RWPE1 (cell line): ENCODE measurements at regions not wholly inside any gene's neighbourhood (a gene's known extent, or its start where the extent isn't known, plus 50 kb on each side); places are given as distances from the start of the nearest gene placed in this dataset.

Experiments
- CTCF ChIA-PET: fragments of 350-600 bp; sonication (Branson Sonifier 250); formaldehyde crosslinking; extraction: SDS; loops from one replicate; lab custom pipeline; 2021; lab: Yijun Ruan, JAX
- POLR2A ChIA-PET: fragments of 400-600 bp; formaldehyde crosslinking; extraction: SDS; loops from one replicate; lab custom pipeline; 2020; ENCODE audit warnings: antibody characterized with exemption; ENCODE audit not compliant: low non-redundant PET; lab: Yijun Ruan, JAX
- DNase-seq: peaks from one replicate; pipeline ENCODE4 v3.0.0; 2012; ENCODE audit warnings: low spot score
- H3K27ac ChIP-seq: fragments of 450-650 bp; 2 replicates; pipeline ENCODE4 v1.5.1; 2017
- CTCF ChIP-seq: fragments of 450-650 bp; conservative IDR thresholded peaks from 2 replicates; pipeline ENCODE4 v1.5.1; 2017; ENCODE audit warnings: low read depth, mild to moderate bottlenecking

DNA sequence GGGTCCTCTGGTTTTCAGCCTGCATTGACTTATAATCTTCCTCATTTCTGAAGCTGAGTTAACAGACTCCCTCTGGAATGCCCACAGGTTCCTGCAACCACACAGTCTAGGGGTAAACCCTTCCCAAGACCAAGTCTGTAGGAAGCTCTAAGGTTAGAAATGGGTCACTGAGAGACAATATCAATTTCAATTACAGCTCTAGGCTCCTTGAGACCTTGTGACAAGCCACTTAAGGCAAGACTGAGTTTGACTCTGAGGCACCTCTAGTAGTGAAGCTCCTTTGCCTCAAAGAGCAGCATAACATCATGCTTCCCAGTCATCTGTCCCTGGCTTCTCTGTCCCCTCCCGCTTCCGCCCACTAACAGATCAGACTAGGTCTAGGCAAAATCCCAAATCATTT is 333.2 kb upstream of the JARID2 start:
- DNase-seq: no peak
- CTCF ChIA-PET: no interaction called here
- no peak for TF ChIP-seq CTCF
- POLR2A ChIA-PET: no interaction called here
- H3K27ac ChIP-seq: no peak overlapping the region

- no peak for DNase-seq
- H3K27ac ChIP-seq: no peak overlapping the region
- ChIA-PET POLR2A (no interaction called here), CTCF (no interaction called here)
- no peak for TF ChIP-seq CTCF
Measured at GRCh38 chr6:14913931-14914330, 331.9 kb upstream of the JARID2 start.

DNA sequence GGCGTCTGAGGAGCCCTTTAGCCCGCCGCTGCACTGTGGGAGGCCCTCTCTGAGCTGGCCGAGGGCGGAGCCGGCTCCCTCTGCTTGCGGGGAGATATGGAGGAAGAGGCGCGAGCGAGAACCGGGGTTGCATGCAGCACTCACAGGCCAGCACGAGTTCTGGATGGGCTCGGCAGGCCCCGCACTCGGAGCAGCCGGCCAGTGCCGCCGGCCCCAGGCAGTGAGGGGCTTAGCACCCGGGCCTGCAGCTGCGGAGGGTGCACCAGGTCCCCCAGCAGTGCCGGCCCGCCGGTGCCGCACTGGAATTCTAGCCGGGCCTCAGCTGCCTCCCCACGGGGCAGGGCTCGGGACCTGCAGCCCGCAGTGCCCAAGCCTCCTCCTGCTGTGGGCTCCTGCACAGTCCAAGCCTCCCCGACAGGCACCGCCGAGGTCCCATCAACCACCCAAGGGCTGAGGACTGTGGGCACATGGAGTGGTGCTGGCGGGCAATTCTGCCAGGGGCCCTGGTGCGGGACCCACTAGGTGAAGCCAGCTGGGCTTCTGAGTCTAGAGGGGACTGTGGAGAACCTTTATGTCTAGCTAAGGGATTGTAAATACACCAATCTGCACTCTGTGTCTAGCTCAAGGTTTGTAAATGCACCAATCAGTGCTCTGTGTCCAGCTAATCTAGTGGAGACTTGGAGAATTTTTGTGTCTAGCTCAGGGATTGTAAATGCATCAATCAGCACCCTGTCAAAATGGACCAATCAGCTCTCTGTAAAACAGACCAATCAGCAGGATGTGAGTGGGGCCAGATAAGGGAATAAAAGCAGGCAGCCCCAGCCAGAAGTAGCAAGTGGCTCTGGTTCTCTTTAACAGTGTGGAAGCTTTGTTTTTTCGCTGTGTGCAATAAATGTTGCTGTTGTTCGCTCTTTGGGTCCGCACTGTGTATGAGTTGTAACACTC is 329.7 kb upstream of the JARID2 start:
- no peak for DNase-seq
- ChIA-PET CTCF (no interaction called here), POLR2A (no interaction called here)
- no peak for TF ChIP-seq CTCF
- H3K27ac ChIP-seq: no peak overlapping the region

GRCh38 chr6:14917109-14917910 is 328.6 kb upstream of the JARID2 start:
- ChIA-PET CTCF (no interaction called here), POLR2A (no interaction called here)
- H3K27ac ChIP-seq: no peak overlapping the region
- TF ChIP-seq CTCF: no peak
- DNase-seq: peak; percentile 31

- no peak for DNase-seq
- no peak for TF ChIP-seq CTCF
- H3K27ac ChIP-seq: no peak overlapping the region
- ChIA-PET CTCF (no interaction called here), POLR2A (no interaction called here)
Measured at GRCh38 chr6:14918200-14918907, 327.5 kb upstream of the JARID2 start.

DNA sequence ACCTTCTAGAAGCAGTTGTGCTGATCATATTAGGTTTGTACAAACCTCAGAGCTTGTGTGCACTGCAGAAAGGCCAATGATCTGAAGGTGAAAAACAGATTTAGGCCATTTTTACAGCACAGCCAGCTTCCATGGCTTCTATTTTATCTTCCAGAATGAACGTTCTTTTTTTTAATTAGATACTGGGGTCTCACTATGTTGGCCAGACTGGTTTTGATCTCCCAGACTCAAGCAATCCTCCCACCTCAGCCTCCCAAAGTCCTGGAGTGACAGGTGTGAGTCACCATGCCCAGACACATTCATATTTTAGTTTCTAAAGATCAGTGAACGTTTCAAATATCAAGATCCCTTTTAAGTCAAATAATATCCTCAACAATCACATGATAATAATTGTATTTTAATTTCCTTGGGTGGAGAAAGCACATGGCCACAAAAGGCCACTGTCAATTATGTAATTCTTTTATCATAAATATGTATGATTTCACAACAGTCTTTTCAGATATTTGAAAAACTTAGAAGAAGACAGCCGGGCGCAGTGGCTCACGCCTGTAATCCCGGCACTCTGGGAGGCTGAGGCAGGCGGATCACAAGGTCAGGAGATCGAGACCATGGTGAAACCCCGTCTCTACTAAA is 326.7 kb upstream of the JARID2 start:
- POLR2A ChIA-PET: no interaction called here
- no peak for TF ChIP-seq CTCF
- H3K27ac ChIP-seq: no peak overlapping the region
- CTCF ChIA-PET: no interaction called here
- DNase-seq: no peak
